ENCODE measurements at regions not wholly inside any gene's neighbourhood (a gene's known extent, or its start where the extent isn't known, plus 50 kb on each side); places are given as distances from the start of the nearest gene placed in this dataset.

DNA sequence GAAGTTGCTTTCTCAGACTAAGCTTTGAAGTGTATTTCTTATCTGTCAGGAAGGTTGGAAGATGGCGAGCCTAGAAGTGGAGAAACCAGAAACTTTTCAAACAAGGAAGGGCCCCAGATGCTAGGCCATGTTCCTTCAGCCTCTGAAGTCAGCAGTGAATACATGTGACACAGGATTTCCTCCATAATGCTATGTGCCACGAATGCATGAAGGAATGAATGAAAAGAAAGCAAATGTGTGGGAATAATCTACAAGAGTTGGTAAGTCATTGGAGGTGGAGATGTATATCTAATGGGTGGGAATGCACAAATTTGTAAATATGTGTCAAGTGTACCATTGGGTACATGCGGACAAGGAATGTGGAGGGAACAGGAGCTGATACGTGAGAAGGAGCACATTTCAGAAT, 123.2 kb upstream of the PRSS16 start:
- Histone ChIP-seq H3K9me1 (ENCODE audit: control insufficient read depth, extremely low read depth, insufficient read depth, low read length) (no peaks in the 10 kb centered on the region), H3K36me3 (ENCODE audit: control insufficient read depth in 2 of 2, extremely low read depth in 1 of 2, insufficient read depth in 2 of 2, low read length in 2 of 2) (peaks cover 0 to 3% of the 10 kb centered on the region in 2 experiments), H3K27ac (ENCODE audit: control insufficient read depth, insufficient read depth, low read length) (no peak overlapping the region), H3K79me2 (ENCODE audit: control insufficient read depth, insufficient read depth, low read length) (no peaks in the 10 kb centered on the region), H3K4me2 (ENCODE audit: control insufficient read depth, extremely low read depth, insufficient read depth, low read depth, low read length) (no peak overlapping the region), H3K4me1 (ENCODE audit: control insufficient read depth, extremely low read depth, insufficient read depth, low read length) (peaks cover 4% of the 10 kb centered on the region), H3K27me3 (ENCODE audit: control insufficient read depth, extremely low read depth, insufficient read depth, low read length) (no peaks in the 10 kb centered on the region), H3K4me3 (ENCODE audit: control insufficient read depth in 2 of 3, extremely low read depth in 1 of 3, insufficient read depth in 2 of 3, low read depth in 1 of 3, low read length in 3 of 3) (no peak overlapping the region), H3K9ac (ENCODE audit: control insufficient read depth, extremely low read depth, insufficient read depth, low read length) (no peak overlapping the region), H4K20me1 (ENCODE audit: control insufficient read depth, extremely low read depth, insufficient read depth, low read length) (no peaks in the 10 kb centered on the region), H2AFZ (ENCODE audit: control insufficient read depth, low read length) (no peak overlapping the region), H3K9me3 (ENCODE audit: control insufficient read depth, low read depth, low read length) (no peaks in the 10 kb centered on the region)
- TF ChIP-seq EZH2 (IDR thresholded peaks at IDR 0.05; ENCODE audit: low read length) (no peak), CTCF (optimal IDR thresholded peaks at IDR 0.05 in 1 of 3, IDR thresholded peaks at IDR 0.05 in 1 of 3, conservative IDR thresholded peaks at IDR 0.05 in 1 of 3; ENCODE audit: extremely low read depth in 1 of 3, insufficient read depth in 2 of 3, low read length in 3 of 3) (no peak)
- dilution Hi-C loops (cut with MboI; ENCODE audit: extremely low pct_ligation_motif_present, low sequenced_read_pairs), result no loop called here
- DNase-seq (ENCODE audit: low read depth, low spot score), result no peak
- no peak for FAIRE-seq

GRCh38 chr6:27126046-27126814, 121.3 kb upstream of the PRSS16 start:
- dilution Hi-C loops (cut with MboI; ENCODE audit: extremely low pct_ligation_motif_present, low sequenced_read_pairs), result no loop called here

More at GRCh38 chr6:27126046-27126814, 121.3 kb upstream of the PRSS16 start:
- H3K9me1 ChIP-seq (ENCODE audit: control insufficient read depth, extremely low read depth, insufficient read depth, low read length), result no peaks in the 10 kb centered on the region
- TF ChIP-seq CTCF (optimal IDR thresholded peaks at IDR 0.05 in 1 of 3, IDR thresholded peaks at IDR 0.05 in 1 of 3, conservative IDR thresholded peaks at IDR 0.05 in 1 of 3; ENCODE audit: extremely low read depth in 1 of 3, insufficient read depth in 2 of 3, low read length in 3 of 3), result no peak
- TF ChIP-seq EZH2 (IDR thresholded peaks at IDR 0.05; ENCODE audit: low read length), result no peak
- H3K36me3 ChIP-seq (ENCODE audit: control insufficient read depth in 2 of 2, extremely low read depth in 1 of 2, insufficient read depth in 2 of 2, low read length in 2 of 2), result peaks cover 0 to 3% of the 10 kb centered on the region in 2 experiments
- peak overlapping the region; percentile 48 for H2AFZ ChIP-seq (ENCODE audit: control insufficient read depth, low read length)
- H4K20me1 ChIP-seq (ENCODE audit: control insufficient read depth, extremely low read depth, insufficient read depth, low read length), result no peaks in the 10 kb centered on the region
- peak overlapping the region; percentile 85 for H3K4me2 ChIP-seq (ENCODE audit: control insufficient read depth, extremely low read depth, insufficient read depth, low read depth, low read length)
- H3K27me3 ChIP-seq (ENCODE audit: control insufficient read depth, extremely low read depth, insufficient read depth, low read length), result no peaks in the 10 kb centered on the region
- no peaks in the 10 kb centered on the region for H3K79me2 ChIP-seq (ENCODE audit: control insufficient read depth, insufficient read depth, low read length)
- no peak overlapping the region for H3K9ac ChIP-seq (ENCODE audit: control insufficient read depth, extremely low read depth, insufficient read depth, low read length)
- no peak overlapping the region for H3K27ac ChIP-seq (ENCODE audit: control insufficient read depth, insufficient read depth, low read length)
- DNase-seq (ENCODE audit: low read depth, low spot score) (no peak), FAIRE-seq (no peak)
- no peak overlapping the region for H3K4me3 ChIP-seq (ENCODE audit: control insufficient read depth in 2 of 3, extremely low read depth in 1 of 3, insufficient read depth in 2 of 3, low read depth in 1 of 3, low read length in 3 of 3)
- no peaks in the 10 kb centered on the region for H3K9me3 ChIP-seq (ENCODE audit: control insufficient read depth, low read depth, low read length)
- peaks cover 10% of the 10 kb centered on the region for H3K4me1 ChIP-seq (ENCODE audit: control insufficient read depth, extremely low read depth, insufficient read depth, low read length)
